Skeletal muscle tissue (tissue), 3 donors: ENCODE measurements at regions not wholly inside any gene's neighbourhood (a gene's known extent, or its start where the extent isn't known, plus 50 kb on each side); places are given as distances from the start of the nearest gene placed in this dataset.

Experiments
- H3K27ac ChIP-seq: one replicate; pipeline ENCODE4 v1.7.0; 2013; ENCODE audit warnings: mild to moderate bottlenecking, low read depth, low read length, inconsistent platforms
- H3K27me3 ChIP-seq, 3 donors: one replicate each; pipeline ENCODE4 v1.7.0; 2013; ENCODE audit warnings: low read length in 3 of 3; ENCODE audit not compliant: control insufficient read depth in 3 of 3, insufficient read depth in 3 of 3
- H3K36me3 ChIP-seq, 3 donors: one replicate each; pipeline ENCODE4 v1.7.0; 2013; ENCODE audit warnings: low read length in 3 of 3; ENCODE audit not compliant: control insufficient read depth in 3 of 3, insufficient read depth in 3 of 3
- H3K4me1 ChIP-seq, 3 donors: one replicate each; pipeline ENCODE4 v1.7.0; 2013; ENCODE audit warnings: low read length in 3 of 3, mild to moderate bottlenecking in 3 of 3; ENCODE audit not compliant: control insufficient read depth in 3 of 3, insufficient read depth in 3 of 3
- H3K4me3 ChIP-seq, 3 donors: one replicate each; pipeline ENCODE4 v1.7.0; 2013; ENCODE audit warnings: low read length in 3 of 3
- H3K9ac ChIP-seq, 3 donors: one replicate each; pipeline ENCODE4 v1.7.0; 2013; ENCODE audit warnings: low read length in 3 of 3, mild to moderate bottlenecking in 3 of 3, moderate library complexity in 2 of 3, low read depth in 1 of 3
- H3K9me3 ChIP-seq, 3 donors: one replicate each; pipeline ENCODE4 v1.7.0; 2013; ENCODE audit warnings: low read length in 3 of 3; ENCODE audit not compliant: control insufficient read depth in 3 of 3
- donor health status: Osteomylitis.

- Histone ChIP-seq H3K4me3 (no peak overlapping the region), H3K36me3 (no peaks in the 10 kb centered on the region), H3K27me3 (no peaks in the 10 kb centered on the region), H3K9ac (no peak overlapping the region), H3K27ac (no peak overlapping the region), H3K4me1 (peaks cover 4 to 12% (median 7%) of the 10 kb centered on the region in 3 donors), H3K9me3 (no peaks in the 10 kb centered on the region)
These were observed 212.1 kb upstream of the ZNF521 start for GRCh38 chr18:25563816-25564683.

- H3K36me3 ChIP-seq: no peaks in the 10 kb centered on the region
- H3K27ac ChIP-seq: no peak overlapping the region
- H3K4me1 ChIP-seq: peaks cover 4 to 12% (median 7%) of the 10 kb centered on the region in 3 donors
- no peak overlapping the region for H3K4me3 ChIP-seq
- H3K9ac ChIP-seq: no peak overlapping the region
- no peaks in the 10 kb centered on the region for H3K27me3 ChIP-seq
- H3K9me3 ChIP-seq: no peaks in the 10 kb centered on the region
These were observed 211.4 kb upstream of the ZNF521 start for GRCh38 chr18:25563346-25563745.

GRCh38 chr18:25561918-25562317 is 210.0 kb upstream of the ZNF521 start:
- Histone ChIP-seq H3K9ac (no peak overlapping the region), H3K27me3 (no peaks in the 10 kb centered on the region), H3K27ac (no peak overlapping the region), H3K4me1 (peaks cover 4 to 12% (median 7%) of the 10 kb centered on the region in 3 donors), H3K36me3 (no peaks in the 10 kb centered on the region), H3K4me3 (no peak overlapping the region), H3K9me3 (no peaks in the 10 kb centered on the region)

GRCh38 chr18:25560369-25560768 is 208.4 kb upstream of the ZNF521 start:
- no peak overlapping the region for H3K4me3 ChIP-seq
- no peaks in the 10 kb centered on the region for H3K27me3 ChIP-seq
- H3K9ac ChIP-seq: no peak overlapping the region
- no peaks in the 10 kb centered on the region for H3K36me3 ChIP-seq
- no peaks in the 10 kb centered on the region for H3K9me3 ChIP-seq
- H3K27ac ChIP-seq: no peak overlapping the region
- peaks cover 4 to 12% (median 7%) of the 10 kb centered on the region in 3 donors for H3K4me1 ChIP-seq

GRCh38 chr18:25557011-25557410 is 205.0 kb upstream of the ZNF521 start:
- Histone ChIP-seq H3K4me3 (no peak overlapping the region), H3K4me1 (peaks cover 4 to 12% (median 7%) of the 10 kb centered on the region in 3 donors), H3K27ac (no peak overlapping the region), H3K9ac (no peak overlapping the region), H3K9me3 (no peaks in the 10 kb centered on the region), H3K36me3 (no peaks in the 10 kb centered on the region), H3K27me3 (no peaks in the 10 kb centered on the region)

GRCh38 chr18:25553631-25554263 is 201.8 kb upstream of the ZNF521 start:
- no peak overlapping the region for H3K9ac ChIP-seq
- H3K27me3 ChIP-seq: no peaks in the 10 kb centered on the region
- no peaks in the 10 kb centered on the region for H3K4me1 ChIP-seq
- H3K9me3 ChIP-seq: no peaks in the 10 kb centered on the region
- H3K27ac ChIP-seq: no peak overlapping the region
- no peaks in the 10 kb centered on the region for H3K36me3 ChIP-seq
- H3K4me3 ChIP-seq: no peak overlapping the region

- Histone ChIP-seq H3K4me3 (no peak overlapping the region), H3K9me3 (no peaks in the 10 kb centered on the region), H3K9ac (no peak overlapping the region), H3K36me3 (no peaks in the 10 kb centered on the region), H3K4me1 (no peaks in the 10 kb centered on the region), H3K27ac (no peak overlapping the region), H3K27me3 (no peaks in the 10 kb centered on the region)
These were observed 192.8 kb upstream of the ZNF521 start for GRCh38 chr18:25544546-25545287.

- Histone ChIP-seq H3K9ac (no peak overlapping the region), H3K4me3 (no peak overlapping the region), H3K27ac (no peak overlapping the region), H3K27me3 (no peaks in the 10 kb centered on the region), H3K4me1 (no peaks in the 10 kb centered on the region), H3K9me3 (no peaks in the 10 kb centered on the region), H3K36me3 (no peaks in the 10 kb centered on the region)
These were observed 186.4 kb upstream of the ZNF521 start for GRCh38 chr18:25538175-25538922.

GRCh38 chr18:25535495-25535894 is 183.5 kb upstream of the ZNF521 start:
- Histone ChIP-seq H3K9me3 (no peaks in the 10 kb centered on the region), H3K9ac (no peak overlapping the region), H3K4me3 (no peak overlapping the region), H3K36me3 (no peaks in the 10 kb centered on the region), H3K27ac (no peak overlapping the region), H3K27me3 (no peaks in the 10 kb centered on the region), H3K4me1 (no peaks in the 10 kb centered on the region)
